HepG2 (cell line): ENCODE measurements at regions not wholly inside any gene's neighbourhood (a gene's known extent, or its start where the extent isn't known, plus 50 kb on each side); places are given as distances from the start of the nearest gene placed in this dataset.

Experiments used
- ATAC-seq: fragments of 200-7000 bp; cut with Tn5 transposase; 3 replicates; pipeline ENCODE4 v1.9.1; 2020; ENCODE audit warnings: mild to moderate bottlenecking, moderate library complexity
- BruUV-seq: library from RNA; stranded (reverse); fragments of 400-500 nt; replicated peaks from 2 replicates; lab custom pipeline; 2021; lab: Mats Ljungman, UMichigan
- CTCF ChIA-PET: fragments of 300-600 bp; formaldehyde crosslinking; extraction: SDS; loops from one replicate; lab custom pipeline; 2021; ENCODE audit warnings: low total read pairs, inconsistent platforms, low intra/inter-chr PET ratio; lab: Yijun Ruan, JAX
- POLR2A ChIA-PET: fragments of 350-600 bp; sonication (Branson Sonifier 250); formaldehyde crosslinking; loops from one replicate; lab custom pipeline; 2020; ENCODE audit warnings: antibody characterized with exemption, inconsistent platforms; lab: Yijun Ruan, JAX
- DNase-seq: peaks from one replicate; pipeline ENCODE4 v3.0.0-alpha.2; 2015; ENCODE audit warnings: low spot score
- FAIRE-seq: peaks from 3 replicates; lab custom pipeline; 2011; peaks lifted over from hg19 to GRCh38; lab: Jason Lieb, UNC
- H2AFZ ChIP-seq: one replicate; pipeline ENCODE4 v1.6.1; 2011; ENCODE audit warnings: low read length, inconsistent platforms
- H3K27ac ChIP-seq: fragments of 300-600 bp; 3 replicates; pipeline ENCODE4 v1.8.0; 2011; ENCODE audit warnings: mixed run types, mild to moderate bottlenecking, mixed read lengths, low read length, inconsistent platforms; ENCODE audit not compliant: insufficient read depth; ENCODE audit errors: extremely low read length
- H3K27me3 ChIP-seq, 2 experiments: fragments of 200-600 bp in 1 of 2; 2 replicates in 1 of 2; 3 replicates in 1 of 2; pipeline versions ENCODE4 v1.6.0 to v1.8.0; 2011; ENCODE audit warnings: low read length in 2 of 2, mild to moderate bottlenecking in 2 of 2, moderate library complexity in 2 of 2, inconsistent platforms in 1 of 2; ENCODE audit not compliant: insufficient read depth in 2 of 2, control insufficient read depth in 1 of 2
- H3K36me3 ChIP-seq, 2 experiments: fragments of 200-600 bp in 1 of 2; replicated peaks in 1 of 2; 2 replicates in 1 of 2; 3 replicates in 1 of 2; pipeline versions ENCODE4 v1.5.1 to v1.8.0; 2011; ENCODE audit warnings: low read length in 2 of 2, inconsistent platforms in 1 of 2; ENCODE audit not compliant: insufficient read depth in 2 of 2, control insufficient read depth in 1 of 2
- H3K4me1 ChIP-seq: 2 replicates; pipeline ENCODE4 v1.5.1; 2012; ENCODE audit warnings: low read length, inconsistent platforms; ENCODE audit not compliant: insufficient read depth
- H3K4me2 ChIP-seq: 2 replicates; pipeline ENCODE4 v1.6.0; 2011; ENCODE audit warnings: low read depth, low read length, inconsistent platforms
- H3K4me3 ChIP-seq, 3 experiments: fragments of 200-600 bp in 1 of 3; sonication (generic), shearing (Covaris generic) in 1 of 3; replicated peaks in 1 of 3; 2 replicates each; pipeline ENCODE4 v1.5.1; 2011 to 2016; ENCODE audit warnings: low read length in 3 of 3, inconsistent platforms in 2 of 3, low read depth in 2 of 3, mild to moderate bottlenecking in 2 of 3, control low read depth in 1 of 3, mixed read lengths in 1 of 3; ENCODE audit not compliant: insufficient read depth in 1 of 3
- H3K79me2 ChIP-seq: one replicate; pipeline ENCODE4 v1.6.1; 2011; ENCODE audit warnings: low read length, inconsistent platforms; ENCODE audit not compliant: insufficient read depth
- H3K9ac ChIP-seq: 2 replicates; pipeline ENCODE4 v1.6.0; 2011; ENCODE audit warnings: mild to moderate bottlenecking, low read depth, low read length, inconsistent platforms; ENCODE audit not compliant: insufficient read depth
- H3K9me3 ChIP-seq: 2 replicates; pipeline ENCODE4 v1.5.1; 2012; ENCODE audit warnings: mild to moderate bottlenecking, low read length
- H4K20me1 ChIP-seq: 2 replicates; pipeline ENCODE4 v1.6.0; 2011; ENCODE audit warnings: inconsistent platforms, mild to moderate bottlenecking, low read length, moderate library complexity; ENCODE audit not compliant: insufficient read depth
- ARNT2 ChIP-seq: sonication (generic); formaldehyde crosslinking; IDR thresholded peaks from 2 replicates; pipeline ENCODE4 v1.8.0; 2022; ENCODE audit warnings: mild to moderate bottlenecking, low read depth, missing genetic modification reagents, moderate library complexity
- ETV6 ChIP-seq: sonication (generic); formaldehyde crosslinking; conservative IDR thresholded peaks from 2 replicates; pipeline ENCODE4 v1.4.0; 2020; ENCODE audit warnings: missing genetic modification reagents
- HNRNPLL ChIP-seq: fragments of 200-400 bp; formaldehyde crosslinking; IDR thresholded peaks from 2 replicates; pipeline ENCODE4 v1.6.1; 2017; ENCODE audit warnings: mild to moderate bottlenecking, low read depth, low read length; ENCODE audit not compliant: poor library complexity, severe bottlenecking
- IRF2 ChIP-seq: IDR thresholded peaks from 2 replicates; pipeline ENCODE4 v1.6.1; 2018; ENCODE audit warnings: missing genetic modification reagents, missing compliant biosample characterization
- MXD4 ChIP-seq: IDR thresholded peaks from 2 replicates; pipeline ENCODE4 v1.6.1; 2016; ENCODE audit warnings: mild to moderate bottlenecking, missing biosample characterization, missing genetic modification reagents
- PCBP2 ChIP-seq: fragments of 200-400 bp; formaldehyde crosslinking; optimal IDR thresholded peaks from 2 replicates; pipeline ENCODE3; 2018; ENCODE audit warnings: low read length, low read depth; ENCODE audit not compliant: poor library complexity, severe bottlenecking
- RBM22 ChIP-seq: fragments of 200-400 bp; formaldehyde crosslinking; optimal IDR thresholded peaks from 2 replicates; pipeline ENCODE3; 2017; ENCODE audit warnings: mild to moderate bottlenecking, low read length, moderate library complexity
- ZNF10 ChIP-seq: sonication (generic); formaldehyde crosslinking; IDR thresholded peaks from 2 replicates; pipeline ENCODE4 v1.4.0; 2020; ENCODE audit warnings: mild to moderate bottlenecking, low read depth, missing genetic modification reagents, borderline replicate concordance
- ZNF335 ChIP-seq: sonication (generic); formaldehyde crosslinking; IDR thresholded peaks from 2 replicates; pipeline ENCODE4 v1.4.0; 2020; ENCODE audit warnings: missing genetic modification reagents
- ZNF543 ChIP-seq: sonication (generic); formaldehyde crosslinking; IDR thresholded peaks from 2 replicates; pipeline ENCODE4 v1.4.0; 2020; ENCODE audit warnings: mild to moderate bottlenecking, missing genetic modification reagents
- ZSCAN9 ChIP-seq: IDR thresholded peaks from 2 replicates; pipeline ENCODE4 v1.6.1; 2016; ENCODE audit warnings: borderline replicate concordance
- WGBS: methylation state at CpG from one replicate; pipeline ENCODE4 v1.1.6; 2017; ENCODE audit warnings: low lambda C conversion rate; 5-methylcytosine and 5-hydroxymethylcytosine counted together
- in situ Hi-C: cut with HindIII; loops from 2 replicates; pipeline ENCODE4 v1.10.0; 2017; ENCODE audit warnings: low pct_unique_long_range_greater_than_20kb; ENCODE audit not compliant: extremely low pct_ligation_motif_present
- intact Hi-C: fragments of 100-400 bp; cut with micrococcal nuclease; formaldehyde crosslinking; loops from one replicate; pipeline ENCODE4 v1.10.0; 2022; ENCODE audit not compliant: unreplicated experiment

GRCh38 chr1:98386675-98387440 is 274.7 kb upstream of the SNX7 start:
- TF ChIP-seq ZNF10 (CRISPR knock-in tag), result no peak
- TF ChIP-seq PCBP2, result no peak
- TF ChIP-seq ZSCAN9 (CRISPR knock-in tag), result no peak
- no peak for TF ChIP-seq ETV6 (CRISPR knock-in tag)
- no peak for TF ChIP-seq RBM22
- TF ChIP-seq ZNF335 (CRISPR knock-in tag), result no peak
- TF ChIP-seq ARNT2 (CRISPR knock-in tag), result no peak
- no peak for TF ChIP-seq ZNF543 (CRISPR knock-in tag)
- TF ChIP-seq MXD4, result no peak
- TF ChIP-seq HNRNPLL, result no peak
- no peak for TF ChIP-seq IRF2 (CRISPR knock-in tag)
- BruUV-seq, result no TSS peak
- Histone ChIP-seq H3K4me2 (no peak overlapping the region), H3K27me3 (no peaks in the 10 kb centered on the region), H4K20me1 (no peaks in the 10 kb centered on the region), H3K4me3 (no peak overlapping the region), H2AFZ (no peak overlapping the region), H3K9ac (no peak overlapping the region), H3K36me3 (no peaks in the 10 kb centered on the region), H3K9me3 (no peaks in the 10 kb centered on the region), H3K27ac (no peak overlapping the region), H3K4me1 (no peaks in the 10 kb centered on the region), H3K79me2 (no peaks in the 10 kb centered on the region)
- DNase-seq, result no peak
- CTCF ChIA-PET, result no interaction called here
- no peak for ATAC-seq
- POLR2A ChIA-PET, result no interaction called here
- in situ Hi-C loops (no loop called here), intact Hi-C loops (no loop called here)
- WGBS, result 29% methylated on average over 4 of the region's 4 CpGs
- no peak for FAIRE-seq
